GM19467 (cell line): ENCODE measurements at regions not wholly inside any gene's neighbourhood (a gene's known extent, or its start where the extent isn't known, plus 50 kb on each side); places are given as distances from the start of the nearest gene placed in this dataset.
"Not testable (repeated sequence)": the region's sequence is repeated elsewhere in the genome, so short reads cannot be mapped to it uniquely, and the experiment has no call there.

Experiments
- ATAC-seq: cut with Tn5 transposase; IDR thresholded peaks from one replicate; pipeline ENCODE4 v1.9.1; 2021; ENCODE audit warnings: mild to moderate bottlenecking, moderate library complexity; ENCODE audit not compliant: unreplicated experiment

DNA sequence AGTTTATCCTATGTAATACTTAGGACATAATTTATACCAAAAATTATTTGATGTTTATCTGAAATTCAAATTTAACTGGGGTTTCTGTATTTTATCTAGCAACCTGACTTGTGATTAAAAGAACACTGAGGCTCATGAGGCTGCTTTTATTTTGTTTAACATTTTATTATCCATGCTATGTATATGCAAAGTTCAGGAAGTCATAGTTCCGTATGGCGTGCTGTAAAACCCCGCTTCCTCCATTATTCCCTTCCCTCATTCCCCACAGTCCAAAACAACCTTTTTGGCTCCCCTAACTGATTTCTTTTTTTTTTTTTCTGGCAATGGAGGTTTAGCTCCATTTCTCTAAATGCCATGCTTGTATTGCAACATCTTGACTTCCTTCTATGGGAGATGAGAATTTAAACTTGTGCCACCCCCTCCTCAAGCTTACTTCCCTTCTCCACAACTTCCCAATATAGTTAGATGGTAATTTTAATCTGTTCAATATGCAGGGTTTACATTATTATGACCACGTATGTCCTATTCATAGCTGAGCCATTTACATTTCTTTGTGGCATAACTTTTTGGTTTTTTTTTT is 138.0 kb upstream of the DNAH14 start:
- ATAC-seq, result no peak

GRCh38 chr1:224795591-224795990 is 133.9 kb upstream of the DNAH14 start:
- ATAC-seq, result no peak

DNA sequence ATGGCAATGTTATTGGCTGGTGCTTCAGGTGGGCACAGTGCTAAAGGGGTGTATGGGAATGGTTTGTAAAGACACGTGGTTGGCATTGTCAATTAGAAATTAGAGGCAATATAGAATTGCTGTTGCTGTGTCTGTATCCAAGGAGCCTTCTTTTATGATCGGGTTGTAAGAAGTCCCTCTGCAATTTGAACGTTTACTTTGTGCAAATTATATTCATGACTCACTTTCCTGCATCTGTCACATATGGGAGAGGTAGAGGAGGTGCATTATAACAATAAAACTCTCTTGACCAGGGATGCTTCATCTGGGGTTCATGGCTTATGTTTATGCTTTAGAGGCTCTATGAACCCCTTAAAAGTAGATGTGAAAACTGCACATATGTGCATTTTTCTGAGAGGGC is 130.4 kb upstream of the DNAH14 start:
- no peak for ATAC-seq

GRCh38 chr1:224800486-224801119 is 128.9 kb upstream of the DNAH14 start:
- no peak for ATAC-seq

GRCh38 chr1:224801844-224802490 is 127.5 kb upstream of the DNAH14 start:
- no peak for ATAC-seq

DNA sequence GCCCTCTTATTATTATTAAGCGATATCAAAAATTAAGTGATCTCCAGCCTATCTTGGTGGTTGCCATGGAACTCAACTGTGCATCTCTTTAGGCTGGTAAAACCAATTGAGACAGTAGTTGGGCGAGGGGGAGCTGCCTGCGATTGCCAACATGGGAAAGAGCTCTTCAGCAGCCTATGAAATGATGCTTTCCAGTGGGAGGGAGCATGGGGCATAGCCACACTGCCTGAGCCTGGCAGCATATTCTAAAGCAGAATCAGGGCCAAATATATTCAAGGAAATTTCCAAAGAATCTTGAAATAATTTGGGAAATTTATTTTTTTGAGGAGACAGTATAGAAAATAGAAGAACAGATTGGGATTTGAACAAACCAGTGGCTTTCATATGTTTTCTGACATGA is 126.9 kb upstream of the DNAH14 start:
- ATAC-seq, result no peak

DNA sequence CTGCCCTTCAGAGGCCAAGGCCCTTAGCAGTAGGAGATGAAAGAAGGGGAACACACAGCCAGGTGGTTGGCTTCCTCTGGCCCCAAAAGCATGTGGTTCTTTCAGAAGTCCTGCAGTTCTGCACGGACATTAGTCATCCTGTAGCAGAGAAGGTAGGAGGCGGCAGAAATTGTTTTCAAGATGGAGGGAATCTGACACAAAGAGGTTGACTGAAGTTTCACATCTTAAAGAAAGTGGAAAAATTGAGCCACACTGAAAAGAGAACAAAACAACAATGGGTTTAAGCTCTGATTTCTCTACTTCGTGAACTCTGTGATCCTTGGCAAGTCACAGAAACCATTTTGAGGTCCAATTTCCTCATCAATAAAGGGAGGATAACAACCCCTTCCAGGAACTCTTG is 125.3 kb upstream of the DNAH14 start:
- ATAC-seq, result no peak

DNA sequence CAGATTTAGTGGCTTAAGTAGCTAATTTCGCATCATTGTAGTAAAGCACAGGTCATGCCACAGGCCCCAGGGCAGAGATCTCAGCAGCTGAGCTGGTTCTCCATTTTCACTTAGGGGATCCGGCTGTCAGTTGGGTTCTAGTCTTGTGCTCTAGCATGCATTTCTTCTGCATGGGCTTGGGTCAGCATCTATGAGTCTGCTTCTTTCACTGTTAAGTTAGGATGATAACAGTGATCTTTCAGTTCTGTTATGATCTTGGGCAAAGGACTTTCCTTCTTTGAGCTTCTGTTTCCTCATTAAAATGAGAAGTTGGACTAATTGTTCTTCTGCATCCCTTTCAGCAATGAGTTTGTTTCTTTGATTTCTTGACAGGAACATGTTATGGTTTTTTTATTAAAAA is 123.6 kb upstream of the DNAH14 start:
- ATAC-seq, result no peak

DNA sequence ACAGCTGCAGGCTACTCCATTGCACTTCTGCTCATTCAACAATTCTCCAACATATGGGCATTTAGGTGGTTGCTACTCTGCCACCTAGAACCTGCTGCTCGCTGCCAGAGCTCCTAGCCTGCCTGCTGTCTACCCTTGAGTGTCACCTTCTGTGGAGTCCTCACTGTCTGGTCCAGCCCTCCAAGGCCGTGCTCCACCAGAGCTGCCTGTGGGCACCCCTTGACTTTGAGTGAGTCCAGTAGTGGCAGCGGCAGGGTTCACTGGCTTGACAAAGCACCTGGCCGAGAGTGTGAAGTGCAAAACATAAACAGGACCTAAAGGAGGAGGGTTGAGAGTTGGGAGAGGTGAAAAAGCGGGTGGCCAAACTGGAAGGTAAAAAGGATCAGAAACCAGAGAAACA is 120.3 kb upstream of the DNAH14 start:
- ATAC-seq, result no peak

- ATAC-seq, result no peak
Measured at GRCh38 chr1:224809613-224810012, 119.9 kb upstream of the DNAH14 start.

- ATAC-seq, result no peak
Measured at GRCh38 chr1:224811564-224811963, 117.9 kb upstream of the DNAH14 start.

GRCh38 chr1:224815647-224816046 is 113.8 kb upstream of the DNAH14 start:
- no peak for ATAC-seq

- ATAC-seq, result no peak
Measured at GRCh38 chr1:224816062-224816461, 113.4 kb upstream of the DNAH14 start.

DNA sequence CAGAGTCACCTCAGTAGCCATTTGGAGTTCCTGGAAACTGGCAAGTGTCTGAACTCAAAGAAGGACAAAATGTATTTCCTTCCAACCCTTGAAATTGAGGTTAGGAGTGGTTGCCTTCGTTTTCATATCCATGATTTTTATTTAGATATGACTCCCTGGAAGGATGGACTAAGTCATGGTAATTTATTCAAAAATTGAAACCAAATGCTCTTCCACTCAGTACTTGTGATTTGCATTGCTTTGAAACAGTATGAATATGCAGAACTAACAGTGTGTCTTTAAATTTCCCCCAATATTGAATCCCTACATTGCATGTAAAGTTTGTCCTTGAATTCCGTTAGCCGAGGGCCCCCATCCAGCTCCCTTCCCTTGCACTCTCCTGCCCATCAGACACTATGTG is 112.1 kb upstream of the DNAH14 start:
- ATAC-seq, result no peak

GRCh38 chr1:224819861-224820260 is 109.6 kb upstream of the DNAH14 start:
- no peak for ATAC-seq

DNA sequence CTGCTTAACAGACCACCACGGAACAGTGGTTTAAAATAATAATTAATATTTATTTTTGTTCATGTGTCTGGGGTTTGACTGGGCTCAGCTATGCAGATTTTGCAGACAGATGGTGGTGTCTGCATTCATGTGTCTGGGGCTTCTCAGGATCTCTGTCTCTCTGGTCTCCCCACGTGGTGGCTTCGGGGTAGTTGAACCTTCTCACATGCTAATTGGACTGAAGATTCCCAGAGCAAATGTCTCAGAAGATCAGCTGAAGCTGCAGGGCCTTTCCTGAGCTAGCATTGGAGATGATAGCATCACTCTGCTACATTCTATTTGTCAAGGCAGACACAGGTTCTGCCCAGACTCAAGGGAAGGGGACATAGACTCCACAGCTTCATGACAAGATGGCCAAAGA is 109.1 kb upstream of the DNAH14 start:
- ATAC-seq, result no peak

DNA sequence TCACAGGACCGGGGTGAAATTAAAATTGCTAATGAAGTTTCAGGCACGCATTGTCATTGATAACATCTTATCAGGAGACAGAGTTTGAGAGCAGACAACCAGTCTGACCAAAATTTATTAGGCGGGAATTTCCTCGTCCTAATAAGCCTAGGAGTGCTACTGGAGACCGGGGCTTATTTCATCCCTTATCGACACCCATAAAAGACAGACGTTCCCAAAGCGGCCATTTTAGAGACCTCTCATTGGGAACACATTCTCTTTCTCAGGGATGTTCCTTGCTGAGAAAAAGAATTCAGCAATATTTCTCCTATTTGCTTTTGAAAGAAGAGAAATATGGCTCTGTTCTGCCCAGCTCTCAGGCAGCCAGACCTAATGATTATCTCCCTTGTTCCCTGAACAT is 107.7 kb upstream of the DNAH14 start:
- not testable (repeated sequence) for ATAC-seq

DNA sequence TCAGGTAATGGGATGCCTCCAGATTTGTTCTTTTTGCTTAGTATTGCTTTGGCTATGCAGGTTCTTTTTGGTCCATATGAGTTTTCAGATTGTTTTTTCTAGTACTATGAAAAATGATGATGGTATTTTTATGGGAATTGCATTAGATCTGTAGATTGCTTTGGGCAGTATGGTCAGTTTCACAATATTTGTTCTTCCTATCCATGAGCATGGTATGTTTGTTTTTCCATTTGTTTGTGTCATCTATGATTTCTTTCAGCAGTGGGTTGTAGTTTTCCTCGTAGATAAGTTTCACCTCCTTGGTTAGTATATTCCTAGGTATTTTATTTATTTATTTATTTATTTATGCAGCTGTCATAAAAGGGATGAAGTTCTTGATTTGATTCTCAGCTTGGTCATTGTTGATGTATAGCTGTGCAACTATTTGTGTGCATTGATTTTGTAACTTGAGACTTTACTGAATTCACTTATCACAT is 103.9 kb upstream of the DNAH14 start:
- no peak for ATAC-seq

DNA sequence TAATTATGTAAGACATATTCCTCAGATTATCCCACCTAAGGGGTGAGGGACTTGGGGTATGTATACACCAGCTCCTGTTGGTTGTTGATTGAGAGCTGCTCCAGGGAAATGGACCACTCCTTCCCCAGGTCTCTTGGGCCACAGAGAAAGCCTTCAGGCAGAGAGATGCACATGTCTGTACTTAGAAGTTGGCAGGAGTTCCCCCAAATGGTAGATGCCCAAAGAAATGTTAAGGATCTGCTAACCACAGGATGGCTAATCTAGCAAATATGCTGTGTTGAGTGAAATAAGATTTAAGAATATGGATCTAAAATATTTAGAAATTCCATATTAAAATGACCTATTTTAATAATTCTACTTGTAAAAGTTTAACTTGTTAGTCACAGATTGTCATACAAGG is 100.8 kb upstream of the DNAH14 start:
- no peak for ATAC-seq

GRCh38 chr1:224831501-224831900 is 98.0 kb upstream of the DNAH14 start:
- no peak for ATAC-seq

- ATAC-seq, result not testable (repeated sequence)
Measured at GRCh38 chr1:224839648-224840300, 89.7 kb upstream of the DNAH14 start.

DNA sequence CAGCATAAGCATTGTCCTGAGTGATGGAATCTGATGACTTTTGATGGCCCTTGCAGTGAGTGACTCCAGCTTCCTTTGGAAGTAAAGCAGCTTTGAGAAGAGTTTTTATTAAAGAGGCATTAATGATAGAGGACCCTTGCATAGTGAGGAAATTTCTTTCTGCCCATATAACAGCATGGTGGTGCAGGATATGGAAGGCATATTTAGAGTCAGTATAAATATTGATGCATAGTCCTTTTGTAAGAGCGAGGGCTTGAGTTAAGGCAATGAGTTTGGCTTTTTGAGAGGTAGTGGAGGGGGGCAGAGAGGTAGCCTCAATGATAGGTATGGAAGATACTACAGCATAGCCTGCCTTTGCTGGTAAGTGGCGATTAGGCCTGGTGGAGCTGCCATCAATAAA is 87.7 kb upstream of the DNAH14 start:
- not testable (repeated sequence) for ATAC-seq
